Caco-2 (cell line): ENCODE measurements at regions not wholly inside any gene's neighbourhood (a gene's known extent, or its start where the extent isn't known, plus 50 kb on each side); places are given as distances from the start of the nearest gene placed in this dataset.
A peak's percentile ranks its signal among the peaks of the same experiment; 100 is the strongest.

ENCODE experiments used
- BruUV-seq: library from RNA; stranded (reverse); fragments of 400-500 nt; replicated peaks from 2 replicates; lab custom pipeline; 2021; lab: Mats Ljungman, UMichigan
- CTCF ChIA-PET: fragments of 300-600 bp; sonication (Branson Sonifier 250); formaldehyde crosslinking; loops from one replicate; lab custom pipeline; 2022; ENCODE audit warnings: antibody characterized with exemption; lab: Charles Lee
- POLR2A ChIA-PET: fragments of 300-600 bp; sonication (Branson Sonifier 250); formaldehyde crosslinking; loops from one replicate; lab custom pipeline; 2022; ENCODE audit warnings: antibody characterized with exemption; lab: Charles Lee
- DNase-seq, 2 experiments: peaks; one replicate each; pipeline versions ENCODE4 v3.0.0 to v3.0.0-alpha.2; 2020 to 2022
- H3K27me3 ChIP-seq: replicated peaks from 2 replicates; pipeline ENCODE4 v1.6.0; 2011; ENCODE audit warnings: low read length; ENCODE audit not compliant: control insufficient read depth, insufficient read depth
- H3K36me3 ChIP-seq: 2 replicates; pipeline ENCODE4 v1.5.1; 2011; ENCODE audit warnings: low read length; ENCODE audit not compliant: control insufficient read depth, insufficient read depth
- H3K4me1 ChIP-seq: fragments of 250-450 bp; sonication (Bioruptor Pico); 2 replicates; pipeline ENCODE4 v1.5.1; 2020; ENCODE audit warnings: mild to moderate bottlenecking
- H3K4me3 ChIP-seq: 2 replicates; pipeline ENCODE4 v1.5.1; 2011; ENCODE audit warnings: low read depth, mild to moderate bottlenecking, control low read depth, low read length
- H3K9me3 ChIP-seq: fragments of 250-450 bp; sonication (Bioruptor Pico); 2 replicates; pipeline ENCODE4 v1.5.1; 2020; ENCODE audit warnings: mild to moderate bottlenecking, moderate library complexity
- H3K27ac Mint-ChIP-seq: one replicate; pipeline ENCODE4 v1.8.0; 2022; ENCODE audit warnings: mixed read lengths; ENCODE audit not compliant: unreplicated experiment
- H3K27me3 Mint-ChIP-seq: one replicate; pipeline ENCODE4 v1.8.0; 2022; ENCODE audit warnings: mixed read lengths; ENCODE audit not compliant: insufficient read depth, unreplicated experiment
- H3K36me3 Mint-ChIP-seq: one replicate; pipeline ENCODE4 v1.8.0; 2022; ENCODE audit warnings: mild to moderate bottlenecking, mixed read lengths; ENCODE audit not compliant: insufficient read depth, unreplicated experiment
- H3K4me1 Mint-ChIP-seq: one replicate; pipeline ENCODE4 v1.8.0; 2022; ENCODE audit warnings: low read depth, mixed read lengths; ENCODE audit not compliant: unreplicated experiment
- H3K4me3 Mint-ChIP-seq: one replicate; pipeline ENCODE4 v1.8.0; 2022; ENCODE audit warnings: mild to moderate bottlenecking, moderate library complexity, mixed read lengths; ENCODE audit not compliant: unreplicated experiment
- H3K9me3 Mint-ChIP-seq: one replicate; pipeline ENCODE4 v1.8.0; 2022; ENCODE audit warnings: mixed read lengths; ENCODE audit not compliant: unreplicated experiment
- intact Hi-C: fragments of 100-400 bp; cut with micrococcal nuclease; formaldehyde crosslinking; loops from one replicate; pipeline ENCODE4 v1.10.0; 2022; ENCODE audit not compliant: unreplicated experiment
- TF ChIP-seq, protein P1 (sequence below), 2 experiments: fragments of 200-600 bp in 1 of 2; IDR thresholded peaks; 1 replicate in 1 of 2; 2 replicates in 1 of 2; pipeline versions ENCODE4 v1.5.1 to v1.8.0; 2011 to 2022; ENCODE audit warnings: antibody characterized with exemption in 1 of 2, control low read depth in 1 of 2, inconsistent platforms in 1 of 2, low read depth in 1 of 2, low read length in 1 of 2, mild to moderate bottlenecking in 1 of 2, moderate library complexity in 1 of 2; ENCODE audit not compliant: insufficient read depth in 1 of 2, severe bottlenecking in 1 of 2, unreplicated experiment in 1 of 2

DNA sequence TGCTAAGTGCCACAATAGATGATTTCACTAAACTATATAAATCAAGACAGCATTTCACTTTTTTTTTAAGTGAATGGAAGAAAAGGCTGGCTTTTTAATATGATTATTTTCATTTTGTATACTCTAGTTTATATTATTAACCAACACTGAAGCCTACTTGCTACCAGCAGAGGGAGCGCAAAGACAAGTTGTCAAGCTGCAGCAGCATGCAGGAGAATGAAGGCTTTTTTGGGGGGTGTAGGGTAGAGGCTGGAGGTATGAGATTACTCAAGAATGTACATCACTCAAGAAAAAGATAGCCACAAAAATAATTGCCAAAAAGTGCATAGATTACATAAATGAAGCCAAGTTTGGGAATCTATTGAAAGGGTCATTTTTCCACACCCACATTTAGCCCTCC lies 519.5 kb downstream of the FGF13 start:
- intact Hi-C loops = loop anchor here (1.0 kb wide), 1 partner anchor 553 kb away; no protein-coding TSS in a partner anchor
- ChIA-PET CTCF (no interaction called here), POLR2A (no interaction called here)
- Mint-ChIP-seq H3K27me3 (no peaks in the 10 kb centered on the region), H3K9me3 (no peaks in the 10 kb centered on the region), H3K36me3 (no peaks in the 10 kb centered on the region), H3K4me1 (no peaks in the 10 kb centered on the region), H3K27ac (no peak overlapping the region), H3K4me3 (no peak overlapping the region)
- no peaks in the 10 kb centered on the region for H3K36me3 ChIP-seq
- no peaks in the 10 kb centered on the region for H3K9me3 ChIP-seq
- DNase-seq = peak in 1 of 2 experiments; percentile 16
- no TSS peak for BruUV-seq
- TF ChIP-seq, protein P1, sequence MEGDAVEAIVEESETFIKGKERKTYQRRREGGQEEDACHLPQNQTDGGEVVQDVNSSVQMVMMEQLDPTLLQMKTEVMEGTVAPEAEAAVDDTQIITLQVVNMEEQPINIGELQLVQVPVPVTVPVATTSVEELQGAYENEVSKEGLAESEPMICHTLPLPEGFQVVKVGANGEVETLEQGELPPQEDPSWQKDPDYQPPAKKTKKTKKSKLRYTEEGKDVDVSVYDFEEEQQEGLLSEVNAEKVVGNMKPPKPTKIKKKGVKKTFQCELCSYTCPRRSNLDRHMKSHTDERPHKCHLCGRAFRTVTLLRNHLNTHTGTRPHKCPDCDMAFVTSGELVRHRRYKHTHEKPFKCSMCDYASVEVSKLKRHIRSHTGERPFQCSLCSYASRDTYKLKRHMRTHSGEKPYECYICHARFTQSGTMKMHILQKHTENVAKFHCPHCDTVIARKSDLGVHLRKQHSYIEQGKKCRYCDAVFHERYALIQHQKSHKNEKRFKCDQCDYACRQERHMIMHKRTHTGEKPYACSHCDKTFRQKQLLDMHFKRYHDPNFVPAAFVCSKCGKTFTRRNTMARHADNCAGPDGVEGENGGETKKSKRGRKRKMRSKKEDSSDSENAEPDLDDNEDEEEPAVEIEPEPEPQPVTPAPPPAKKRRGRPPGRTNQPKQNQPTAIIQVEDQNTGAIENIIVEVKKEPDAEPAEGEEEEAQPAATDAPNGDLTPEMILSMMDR (IDR thresholded peaks at IDR 0.05; ENCODE audit: insufficient read depth in 1 of 2, low read depth in 1 of 2, low read length in 1 of 2, severe bottlenecking in 1 of 2, unreplicated experiment in 1 of 2) = peak; percentile 13 to 42
- H3K4me3 ChIP-seq = no peak overlapping the region
- H3K4me1 ChIP-seq = no peaks in the 10 kb centered on the region
- H3K27me3 ChIP-seq = no peaks in the 10 kb centered on the region

GRCh38 chrX:138229718-138230117 lies 481.8 kb downstream of the FGF13 start:
- BruUV-seq = no TSS peak
- H3K9me3 Mint-ChIP-seq = peaks cover 9% of the 10 kb centered on the region
- intact Hi-C loops = no loop called here

DNA sequence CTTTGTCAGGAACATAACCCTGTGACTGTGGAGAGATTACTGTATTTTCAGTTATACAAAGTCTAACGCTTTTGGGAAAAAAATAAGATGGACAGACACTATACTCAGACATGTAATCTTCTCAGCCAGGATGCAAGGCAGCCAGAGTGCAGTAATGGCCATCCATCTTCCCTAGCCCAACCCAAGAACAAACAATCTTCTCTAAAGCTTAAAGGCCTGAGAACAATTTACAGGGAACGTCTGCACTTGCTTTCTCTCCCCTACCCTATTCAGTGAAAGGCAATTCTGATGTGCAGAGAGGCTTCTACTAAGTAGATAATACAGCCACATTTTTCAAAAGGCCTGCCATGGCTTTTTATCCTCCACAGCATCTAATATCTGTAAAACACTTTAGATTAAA lies 471.3 kb downstream of the FGF13 start:
- Mint-ChIP-seq H3K27me3 (no peaks in the 10 kb centered on the region), H3K36me3 (no peaks in the 10 kb centered on the region), H3K4me3 (no peak overlapping the region), H3K9me3 (no peaks in the 10 kb centered on the region), H3K4me1 (no peaks in the 10 kb centered on the region), H3K27ac (no peak overlapping the region)
- TF ChIP-seq, protein P1 (IDR thresholded peaks at IDR 0.05; ENCODE audit: insufficient read depth in 1 of 2, low read depth in 1 of 2, low read length in 1 of 2, severe bottlenecking in 1 of 2, unreplicated experiment in 1 of 2) = no peak
- intact Hi-C loops = no loop called here
- DNase-seq = no peak
- POLR2A ChIA-PET = no interaction called here
- Histone ChIP-seq H3K27me3 (no peaks in the 10 kb centered on the region), H3K36me3 (no peaks in the 10 kb centered on the region), H3K4me1 (no peaks in the 10 kb centered on the region), H3K9me3 (no peaks in the 10 kb centered on the region), H3K4me3 (no peak overlapping the region)
- no TSS peak for BruUV-seq
- CTCF ChIA-PET = no interaction called here

More at GRCh38 chrX:138229718-138230117, 481.8 kb downstream of the FGF13 start:
- ChIA-PET POLR2A (no interaction called here), CTCF (no interaction called here)
- no peak for DNase-seq
- no peaks in the 10 kb centered on the region for H3K4me1 ChIP-seq
- H3K36me3 ChIP-seq = no peaks in the 10 kb centered on the region
- Mint-ChIP-seq H3K4me3 (no peak overlapping the region), H3K4me1 (no peaks in the 10 kb centered on the region), H3K36me3 (no peaks in the 10 kb centered on the region), H3K27ac (no peak overlapping the region), H3K27me3 (peaks cover 3% of the 10 kb centered on the region)
- H3K9me3 ChIP-seq = no peaks in the 10 kb centered on the region
- no peaks in the 10 kb centered on the region for H3K27me3 ChIP-seq
- H3K4me3 ChIP-seq = no peak overlapping the region
- TF ChIP-seq, protein P1 (IDR thresholded peaks at IDR 0.05; ENCODE audit: insufficient read depth in 1 of 2, low read depth in 1 of 2, low read length in 1 of 2, severe bottlenecking in 1 of 2, unreplicated experiment in 1 of 2) = no peak
